HS-27A (cell line): ENCODE measurements at regions not wholly inside any gene's neighbourhood (a gene's known extent, or its start where the extent isn't known, plus 50 kb on each side); places are given as distances from the start of the nearest gene placed in this dataset.

ENCODE experiments used
- DNase-seq: peaks from one replicate; pipeline ENCODE4 v3.0.0-alpha.2; 2012; ENCODE audit warnings: low read depth, missing footprints

DNA sequence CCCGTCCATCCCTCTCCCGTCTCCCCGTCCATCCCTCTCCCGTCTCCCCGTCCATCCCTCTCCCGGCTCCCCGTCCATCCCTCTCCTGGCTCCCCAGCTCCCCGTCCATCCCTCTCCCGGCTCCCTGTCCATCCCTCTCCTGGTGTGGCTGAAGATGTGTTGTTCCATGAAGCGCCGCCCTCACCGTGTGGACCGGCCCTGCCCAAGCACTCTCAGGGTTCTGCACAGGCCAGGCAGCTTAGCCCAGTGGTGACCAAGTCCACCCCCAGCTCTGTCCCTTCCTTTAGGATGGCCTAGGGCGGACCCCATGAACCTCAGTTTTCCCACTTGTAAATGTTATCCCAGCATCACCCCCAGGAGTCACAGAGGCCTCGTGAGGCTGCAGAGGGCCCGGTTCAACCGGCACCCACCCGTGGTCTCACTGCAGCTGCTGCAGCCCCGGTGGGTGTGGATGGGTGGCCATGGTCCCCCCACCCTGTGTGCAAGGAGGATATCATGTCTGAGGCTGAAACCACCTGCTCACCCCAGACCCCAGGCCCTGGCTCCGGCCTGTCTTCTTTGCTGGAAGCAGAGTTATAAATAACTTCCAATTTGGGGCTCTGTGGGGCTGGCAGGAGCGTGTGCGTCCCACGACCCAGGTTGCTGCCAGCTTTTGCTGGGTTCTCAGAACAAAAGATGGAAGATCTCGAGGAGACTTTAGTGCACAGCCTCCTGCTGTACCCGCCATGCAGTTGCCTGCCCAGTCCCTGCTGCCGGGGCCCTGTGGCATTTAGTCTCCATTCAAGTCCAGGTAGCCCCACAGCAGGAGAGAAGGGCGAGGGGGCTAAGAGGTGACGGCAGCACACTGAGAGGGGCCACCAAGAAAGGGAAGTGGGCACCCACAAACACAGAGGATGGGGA is 1147.8 kb downstream of the BRD1 start:
- no peak for DNase-seq

- DNase-seq = no peak
Measured at GRCh38 chr22:48678171-48679135, 1149.2 kb downstream of the BRD1 start.

DNA sequence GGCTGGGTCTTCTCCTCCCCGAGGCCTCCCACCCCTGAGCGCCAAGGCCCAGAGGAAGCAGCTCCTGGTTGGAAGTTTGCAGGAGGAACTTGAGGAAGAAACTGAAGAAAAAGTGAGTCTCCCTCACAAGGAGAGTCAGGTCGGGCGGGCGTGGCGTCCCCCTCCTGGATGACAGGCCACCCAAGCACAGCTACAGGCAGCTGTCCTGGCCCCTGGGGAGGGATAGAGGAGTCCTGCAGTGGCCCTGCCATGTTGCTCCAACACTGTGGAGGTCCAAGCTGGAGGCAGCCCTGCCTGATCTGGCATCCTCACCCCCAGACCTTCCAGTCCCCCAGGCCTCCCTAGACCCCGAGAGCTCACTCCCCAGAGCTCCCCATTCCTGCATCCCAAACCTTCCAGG is 1150.1 kb downstream of the BRD1 start:
- DNase-seq = no peak

GRCh38 chr22:48677168-48677520 is 1150.5 kb downstream of the BRD1 start:
- DNase-seq = no peak

DNA sequence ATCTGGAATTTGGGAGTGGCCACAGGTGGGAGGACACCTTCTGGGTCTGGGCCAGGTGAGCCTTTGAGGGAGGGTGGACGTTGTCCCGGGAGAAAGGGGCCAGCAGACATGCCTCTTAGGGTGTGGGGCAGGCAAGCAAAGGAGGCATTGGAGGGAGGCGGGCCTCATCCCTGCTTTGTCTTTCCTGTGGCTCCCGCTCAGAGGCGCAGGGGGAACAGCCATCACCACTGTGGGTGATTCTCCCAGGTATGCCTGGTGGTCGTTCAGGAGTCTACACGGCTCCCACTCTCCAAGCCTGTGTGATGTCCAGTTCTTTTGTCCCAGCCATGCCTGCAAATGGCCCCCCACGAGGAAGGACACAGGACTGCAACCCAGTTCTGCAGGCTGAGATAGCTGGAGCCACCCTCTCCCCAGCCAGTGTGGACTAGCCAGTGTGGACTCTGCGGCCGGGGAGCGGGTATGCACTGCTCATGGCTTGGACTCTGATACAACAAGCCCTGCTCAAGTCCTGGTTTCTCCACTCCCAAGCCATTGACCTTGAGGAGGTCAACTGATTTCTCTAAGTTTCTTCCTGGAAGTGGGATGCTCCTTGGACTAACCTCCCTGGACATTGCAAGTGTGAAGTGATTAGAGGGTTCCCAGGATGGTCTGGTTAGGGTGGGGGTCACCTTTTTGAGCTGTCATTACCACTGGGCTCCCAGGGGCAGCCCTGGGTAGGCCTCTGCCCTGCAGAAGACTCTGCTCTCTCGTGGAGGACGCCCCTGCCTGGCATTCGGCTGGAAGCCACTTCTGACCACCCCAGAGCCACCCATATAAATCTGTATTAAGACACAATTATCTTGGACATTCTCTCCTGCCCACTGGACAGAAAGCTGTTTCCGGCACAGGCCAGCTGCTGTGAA is 1151.2 kb downstream of the BRD1 start:
- no peak for DNase-seq

DNA sequence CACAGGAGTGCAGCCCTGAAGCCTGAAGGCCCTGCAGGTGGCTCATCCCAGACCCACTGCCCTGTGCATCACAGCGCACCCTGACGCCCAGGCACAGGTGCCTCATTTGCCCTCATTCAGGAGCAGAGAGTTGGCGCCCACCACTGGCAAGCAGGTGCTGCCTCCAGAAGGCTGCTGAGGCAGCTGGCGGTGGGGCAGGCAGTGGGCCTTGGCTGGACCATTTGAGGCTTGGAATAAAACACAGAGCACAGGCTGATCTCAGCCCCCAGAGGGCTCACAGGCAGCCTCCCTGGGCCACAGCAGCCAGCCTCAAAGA is 1151.9 kb downstream of the BRD1 start:
- no peak for DNase-seq

DNA sequence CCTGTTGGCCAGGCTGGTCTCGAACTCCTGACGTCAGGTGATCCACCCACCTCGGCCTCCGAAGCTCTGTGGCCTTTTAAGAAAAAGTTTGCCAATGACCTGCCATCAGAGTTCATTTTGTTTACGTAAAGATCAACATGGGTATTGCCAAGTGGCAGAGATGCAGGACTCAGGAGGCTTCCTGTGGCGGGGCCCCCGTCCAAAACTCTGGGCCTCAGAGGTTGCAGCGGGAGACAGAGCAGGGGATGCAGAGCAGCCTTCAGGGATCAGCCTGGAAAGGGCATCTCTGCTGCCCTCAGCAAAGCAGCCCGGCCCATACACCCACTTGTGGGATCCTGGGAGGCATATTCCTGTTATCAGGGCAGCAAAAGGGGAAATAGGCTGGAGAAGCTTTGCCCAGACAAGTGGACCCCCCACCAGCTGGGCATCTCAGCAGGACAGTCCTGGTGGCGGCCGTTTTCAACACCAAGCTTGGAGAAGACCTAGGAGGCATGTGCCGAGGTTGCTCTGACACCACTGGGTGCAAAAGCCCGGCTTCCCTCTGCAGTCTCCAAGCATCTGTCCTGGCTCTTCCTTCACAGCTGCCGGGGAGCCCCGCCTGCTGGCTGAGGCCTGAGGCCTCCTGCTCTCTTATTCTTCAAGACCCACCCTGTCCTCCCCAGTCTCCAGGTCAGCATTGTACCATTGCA is 1152.4 kb downstream of the BRD1 start:
- no peak for DNase-seq

- DNase-seq = no peak
Measured at GRCh38 chr22:48673806-48674500, 1153.7 kb downstream of the BRD1 start.

GRCh38 chr22:48672387-48672786 is 1155.3 kb downstream of the BRD1 start:
- DNase-seq = no peak

- no peak for DNase-seq
Measured at GRCh38 chr22:48670731-48671130, 1156.9 kb downstream of the BRD1 start.

GRCh38 chr22:48669986-48670716 is 1157.5 kb downstream of the BRD1 start:
- no peak for DNase-seq

DNA sequence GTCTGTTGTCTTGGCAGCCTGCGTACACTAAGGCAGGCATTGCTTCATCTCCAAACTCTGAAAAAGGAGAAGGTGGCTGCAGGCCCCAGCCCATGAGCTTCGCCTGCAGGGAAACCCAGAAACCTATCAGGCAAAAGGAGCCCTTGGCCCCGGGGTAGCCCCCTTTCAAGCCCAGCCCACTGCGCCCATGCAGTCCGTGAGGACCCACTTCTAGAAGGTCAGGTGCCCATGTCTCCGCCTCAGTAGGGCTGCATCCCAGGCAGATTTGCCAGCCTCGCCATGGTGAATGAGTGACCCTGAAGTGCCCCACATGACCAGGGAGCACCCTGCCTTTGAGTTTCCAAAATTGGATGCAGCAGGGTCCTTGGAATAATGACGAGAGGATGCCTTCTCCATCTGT is 1158.4 kb downstream of the BRD1 start:
- DNase-seq = no peak

GRCh38 chr22:48667289-48667688 is 1160.4 kb downstream of the BRD1 start:
- no peak for DNase-seq

- no peak for DNase-seq
Measured at GRCh38 chr22:48666620-48667019, 1161.1 kb downstream of the BRD1 start.

DNA sequence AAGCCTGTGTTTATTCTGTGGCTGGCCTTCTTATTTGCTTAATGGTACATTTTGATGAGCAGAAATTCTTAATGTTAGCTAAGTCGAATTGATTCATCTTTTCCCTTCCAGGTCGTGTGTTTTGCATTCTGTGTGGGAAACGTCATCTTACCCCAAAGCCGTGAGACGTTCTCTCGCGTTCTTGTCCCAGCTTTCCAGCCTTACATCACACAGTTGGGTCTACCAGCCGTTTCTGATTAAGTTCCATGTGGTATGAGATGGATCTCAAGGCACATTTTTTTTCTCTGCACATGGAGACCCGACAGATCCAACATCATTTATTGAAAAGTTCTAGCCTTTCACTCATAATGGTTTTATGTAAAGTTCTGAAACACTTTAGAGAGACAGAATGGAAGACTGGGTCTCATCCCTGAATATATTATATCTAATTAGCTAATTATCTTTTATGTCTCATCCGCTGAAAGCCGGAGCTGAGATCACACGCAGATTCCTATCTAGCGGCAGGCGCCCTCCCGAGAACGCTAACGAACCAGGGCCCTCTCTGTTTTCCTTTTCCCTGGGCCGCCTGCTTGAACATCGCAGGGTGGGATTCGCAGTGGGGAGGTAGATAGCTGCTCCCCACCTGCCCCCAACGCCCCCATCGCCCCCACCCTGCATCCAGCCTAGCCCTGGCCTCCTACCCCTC is 1162.2 kb downstream of the BRD1 start:
- DNase-seq = no peak

DNA sequence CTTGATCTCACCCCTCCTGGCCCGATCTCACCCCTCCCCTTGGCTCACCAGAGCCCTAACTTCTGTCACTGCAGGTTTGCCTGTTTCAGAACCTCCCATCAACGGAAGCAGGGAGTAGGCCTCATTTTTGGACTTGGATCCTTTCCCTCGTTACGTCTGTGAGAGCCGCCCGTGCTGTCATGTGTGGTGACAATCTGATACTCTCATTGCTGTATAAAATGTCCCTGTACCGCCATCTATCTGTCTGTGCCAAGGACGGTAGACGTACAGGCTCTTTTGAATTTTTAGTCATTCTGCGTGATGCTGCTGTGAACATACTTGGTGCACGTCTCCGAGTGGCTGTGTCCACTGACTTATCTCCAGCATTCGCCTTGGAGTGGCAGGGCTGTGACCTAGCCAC is 1163.1 kb downstream of the BRD1 start:
- no peak for DNase-seq

GRCh38 chr22:48663297-48663696 is 1164.4 kb downstream of the BRD1 start:
- DNase-seq = no peak

DNA sequence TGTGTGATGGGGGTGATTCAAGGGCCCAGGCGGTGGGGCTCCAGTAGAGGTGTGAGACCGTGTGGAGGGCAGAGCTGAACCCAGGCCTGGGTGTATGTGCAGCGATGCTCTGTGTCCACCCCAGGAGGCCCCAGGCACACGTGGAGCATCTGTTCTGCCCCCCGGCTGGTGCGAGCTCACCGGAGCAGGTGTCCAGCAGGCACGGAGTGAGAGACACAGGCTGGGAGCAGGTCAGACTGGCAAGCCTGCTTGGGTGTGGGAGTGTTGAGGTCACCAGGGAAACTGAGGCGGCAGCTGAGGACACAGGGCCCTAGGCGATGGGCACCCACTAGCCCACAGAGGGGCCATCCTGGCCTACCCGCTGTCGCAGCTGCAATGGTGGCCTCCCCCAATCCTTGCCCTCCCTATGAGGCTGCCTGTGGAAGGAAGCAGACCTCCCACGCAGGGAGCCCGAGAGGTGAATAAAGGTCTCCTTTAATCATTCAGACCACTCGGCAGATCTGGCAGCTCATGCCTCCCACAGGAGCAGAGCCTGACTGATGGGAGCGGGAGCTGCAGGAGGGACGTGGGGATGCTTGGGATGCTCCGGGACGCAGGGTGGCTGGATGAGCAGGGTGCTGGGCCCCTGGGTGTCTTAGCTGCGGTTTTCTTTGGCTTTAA is 1165.1 kb downstream of the BRD1 start:
- no peak for DNase-seq

GRCh38 chr22:48661984-48662383 is 1165.7 kb downstream of the BRD1 start:
- DNase-seq = no peak
